Upper lobe of left lung (tissue), 4 donors: ENCODE measurements at regions not wholly inside any gene's neighbourhood (a gene's known extent, or its start where the extent isn't known, plus 50 kb on each side); places are given as distances from the start of the nearest gene placed in this dataset.

ENCODE experiments used
- EP300 ChIP-seq, 4 donors: sonication (generic); formaldehyde crosslinking; IDR thresholded peaks; one replicate each; pipeline ENCODE4 v1.5.1; 2017; ENCODE audit warnings: antibody characterized with exemption in 4 of 4, control low read depth in 2 of 4
- POLR2A ChIP-seq, 4 donors: fragments of 450-650 bp; IDR thresholded peaks; one replicate each; pipeline ENCODE4 v1.5.1; 2016 to 2017; ENCODE audit warnings: antibody characterized with exemption in 4 of 4, mild to moderate bottlenecking in 2 of 4
- POLR2AphosphoS5 ChIP-seq, 2 donors: sonication (generic); formaldehyde crosslinking; IDR thresholded peaks; one replicate each; pipeline ENCODE4 v1.5.1; 2017; ENCODE audit warnings: antibody characterized with exemption in 2 of 2
- TF ChIP-seq, protein P1 (sequence below), 6 experiments: fragments of 450-650 bp in 4 of 6; fragments of 200-600 bp in 2 of 6; sonication (generic) in 2 of 6; IDR thresholded peaks; one replicate each; pipeline ENCODE4 v1.5.1; 2016 to 2019; ENCODE audit warnings: antibody characterized with exemption in 6 of 6

- no peak for TF ChIP-seq POLR2A (IDR thresholded peaks at IDR 0.05)
- TF ChIP-seq EP300 (IDR thresholded peaks at IDR 0.05), result no peak
- TF ChIP-seq, protein P1, sequence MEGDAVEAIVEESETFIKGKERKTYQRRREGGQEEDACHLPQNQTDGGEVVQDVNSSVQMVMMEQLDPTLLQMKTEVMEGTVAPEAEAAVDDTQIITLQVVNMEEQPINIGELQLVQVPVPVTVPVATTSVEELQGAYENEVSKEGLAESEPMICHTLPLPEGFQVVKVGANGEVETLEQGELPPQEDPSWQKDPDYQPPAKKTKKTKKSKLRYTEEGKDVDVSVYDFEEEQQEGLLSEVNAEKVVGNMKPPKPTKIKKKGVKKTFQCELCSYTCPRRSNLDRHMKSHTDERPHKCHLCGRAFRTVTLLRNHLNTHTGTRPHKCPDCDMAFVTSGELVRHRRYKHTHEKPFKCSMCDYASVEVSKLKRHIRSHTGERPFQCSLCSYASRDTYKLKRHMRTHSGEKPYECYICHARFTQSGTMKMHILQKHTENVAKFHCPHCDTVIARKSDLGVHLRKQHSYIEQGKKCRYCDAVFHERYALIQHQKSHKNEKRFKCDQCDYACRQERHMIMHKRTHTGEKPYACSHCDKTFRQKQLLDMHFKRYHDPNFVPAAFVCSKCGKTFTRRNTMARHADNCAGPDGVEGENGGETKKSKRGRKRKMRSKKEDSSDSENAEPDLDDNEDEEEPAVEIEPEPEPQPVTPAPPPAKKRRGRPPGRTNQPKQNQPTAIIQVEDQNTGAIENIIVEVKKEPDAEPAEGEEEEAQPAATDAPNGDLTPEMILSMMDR (IDR thresholded peaks at IDR 0.05), result no peak
- TF ChIP-seq POLR2AphosphoS5 (IDR thresholded peaks at IDR 0.05), result no peak
Observed at GRCh38 chr1:73770109-73770905, 427.7 kb downstream of the LRRIQ3 start.
